ENCODE measurements at regions not wholly inside any gene's neighbourhood (a gene's known extent, or its start where the extent isn't known, plus 50 kb on each side); places are given as distances from the start of the nearest gene placed in this dataset.

DNA sequence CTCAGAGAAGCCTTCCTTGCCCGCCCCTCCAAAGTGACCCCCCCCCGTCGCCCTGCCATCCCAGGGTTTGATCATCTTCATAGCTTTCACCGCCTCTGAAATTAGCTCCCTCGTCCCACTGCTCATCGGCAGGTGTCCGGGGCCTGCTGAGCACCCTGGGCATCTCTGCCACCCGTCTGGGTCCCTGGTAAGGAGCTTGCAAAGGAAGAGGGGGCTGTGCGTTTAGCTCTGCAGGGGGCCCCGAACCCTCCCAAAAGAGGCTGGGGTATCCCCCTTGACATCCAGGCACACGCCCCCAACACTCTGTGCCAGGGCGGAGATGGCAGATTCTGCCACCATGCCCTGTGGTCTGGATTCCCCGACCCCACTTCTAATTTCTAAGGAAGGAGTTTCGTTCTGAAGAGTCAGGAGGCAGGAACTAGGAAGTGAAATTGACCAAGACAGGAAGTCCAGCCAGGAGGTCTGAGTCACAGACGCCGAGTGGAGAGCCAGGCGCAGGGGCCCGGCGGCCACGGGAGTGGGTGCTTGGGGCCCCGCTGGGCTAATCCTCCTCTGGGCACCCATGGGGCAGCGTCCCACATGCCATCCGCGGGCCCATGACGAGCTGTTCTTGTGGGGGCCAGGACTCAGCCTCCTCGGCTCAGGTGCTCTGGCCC is 95.7 kb downstream of the RFLNA start:
- TF ChIP-seq CTCF (IDR thresholded peaks at IDR 0.05) = no peak
- peak; percentile 89 for DNase-seq (ENCODE audit: low spot score)
- Histone ChIP-seq H3K4me3 (peak overlapping the region; percentile 29), H3K27ac (peak overlapping the region; percentile 95 to 96)

- TF ChIP-seq CTCF (IDR thresholded peaks at IDR 0.05) = no peak
- H3K27ac ChIP-seq = peak overlapping the region; percentile 95 to 96
- no peak for DNase-seq (ENCODE audit: low spot score)
- H3K4me3 ChIP-seq = peak overlapping the region; percentile 73
Observed at GRCh38 chr12:124389725-124390441, 95.0 kb downstream of the RFLNA start.

DNA sequence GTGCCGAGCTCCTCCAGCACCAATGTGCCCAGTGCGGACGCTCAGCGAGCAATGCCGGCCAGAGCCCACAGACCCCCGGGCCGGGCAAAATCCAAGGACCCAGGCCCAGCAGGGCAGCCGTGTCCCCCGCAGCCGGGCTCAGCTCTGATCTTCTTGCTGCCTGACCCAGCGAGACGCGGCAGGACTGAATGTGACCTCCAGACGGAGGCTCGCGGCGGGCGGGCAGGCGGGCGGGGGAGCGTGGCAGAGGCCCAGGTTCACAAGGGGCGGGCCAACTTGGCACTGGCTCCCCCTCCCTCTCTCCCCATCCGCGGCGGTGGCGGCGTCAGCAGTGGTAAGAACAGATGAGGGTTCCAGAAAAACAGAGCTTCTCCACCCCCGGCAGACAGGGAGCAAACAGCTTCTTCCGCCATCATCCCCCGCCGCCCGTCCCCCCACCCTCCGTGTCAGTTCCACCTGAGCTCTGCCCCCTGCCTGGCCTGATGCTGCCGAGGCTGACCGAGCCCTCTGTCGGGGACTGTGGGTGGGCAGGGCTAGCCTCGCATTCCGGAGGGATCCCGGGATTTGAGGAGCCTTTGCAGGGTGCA is 94.3 kb downstream of the RFLNA start:
- TF ChIP-seq CTCF (IDR thresholded peaks at IDR 0.05) = no peak
- Histone ChIP-seq H3K27ac (peak overlapping the region; percentile 95 to 96), H3K4me3 (peak overlapping the region; percentile 73)
- peak; percentile 96 for DNase-seq (ENCODE audit: low spot score)

DNA sequence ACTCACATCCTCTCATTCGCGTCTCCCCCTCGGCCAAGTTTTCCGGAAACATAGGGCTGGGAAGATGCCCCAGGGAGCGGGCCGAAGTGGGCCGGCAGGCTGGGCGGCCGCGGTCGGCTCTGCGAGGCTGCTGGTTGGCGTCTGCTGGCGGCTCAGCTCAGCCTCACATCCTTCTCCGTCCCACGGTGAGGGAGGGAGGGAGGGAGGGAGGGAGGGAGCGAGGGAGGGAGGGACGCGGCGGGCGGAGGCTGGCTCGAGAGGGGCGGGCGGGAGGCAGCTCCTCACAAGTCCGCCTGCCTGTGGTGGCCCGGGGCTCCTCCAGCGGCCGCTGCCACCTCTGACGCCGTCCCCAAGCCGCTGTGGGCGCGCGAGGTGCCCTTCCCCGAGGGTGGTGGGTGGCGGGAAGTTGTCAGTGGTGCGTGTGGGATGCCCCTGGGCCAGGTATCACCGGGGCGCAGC is 93.8 kb downstream of the RFLNA start:
- Histone ChIP-seq H3K27ac (peak overlapping the region; percentile 95 to 96), H3K4me3 (peak overlapping the region; percentile 73)
- peak; percentile 92 for DNase-seq (ENCODE audit: low spot score)
- no peak for TF ChIP-seq CTCF (IDR thresholded peaks at IDR 0.05)

GRCh38 chr12:124388038-124388671 is 93.3 kb downstream of the RFLNA start:
- H3K4me3 ChIP-seq = peak overlapping the region; percentile 73
- H3K27ac ChIP-seq = peak overlapping the region; percentile 95 to 96
- no peak for TF ChIP-seq CTCF (IDR thresholded peaks at IDR 0.05)
- DNase-seq (ENCODE audit: low spot score) = no peak

DNA sequence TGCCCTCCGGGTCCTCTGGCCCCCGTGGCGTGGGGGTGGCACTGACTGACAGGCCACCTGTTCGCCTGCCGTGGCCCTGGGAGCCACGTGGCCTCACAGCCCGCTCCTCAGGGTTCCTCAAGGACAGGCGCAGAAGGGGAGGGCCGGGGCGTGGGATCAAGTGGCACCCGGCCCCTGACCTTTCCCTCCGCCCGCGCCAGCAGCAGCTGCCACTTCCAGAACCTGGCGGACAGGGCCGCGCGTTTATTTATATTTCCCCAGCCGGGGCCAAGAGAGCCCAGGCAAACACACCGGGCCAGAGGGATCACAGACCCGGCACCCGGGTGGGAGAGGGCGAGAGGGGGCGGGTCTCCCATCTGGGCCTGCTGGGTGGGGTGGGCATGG is 92.6 kb downstream of the RFLNA start:
- H3K4me3 ChIP-seq = peak overlapping the region; percentile 73
- H3K27ac ChIP-seq = peak overlapping the region; percentile 95 to 96
- DNase-seq (ENCODE audit: low spot score) = no peak
- TF ChIP-seq CTCF (IDR thresholded peaks at IDR 0.05) = no peak

All from coronary artery (tissue), 2 donors.